Astrocyte (in vitro differentiated cells and primary cell): ENCODE measurements at regions not wholly inside any gene's neighbourhood (a gene's known extent, or its start where the extent isn't known, plus 50 kb on each side); places are given as distances from the start of the nearest gene placed in this dataset.

Experiments
- DNase-seq: peaks from one replicate; pipeline ENCODE4 v3.0.0-alpha.2; 2010; ENCODE audit warnings: low read depth
- FAIRE-seq: peaks from 2 replicates; lab custom pipeline; 2011; peaks lifted over from hg19 to GRCh38; lab: Jason Lieb, UNC
- H2AFZ ChIP-seq: 2 replicates; pipeline ENCODE4 v1.6.0; 2012; ENCODE audit warnings: low read depth, low read length, inconsistent platforms
- H3K27ac ChIP-seq: 2 replicates; pipeline ENCODE4 v1.5.1; 2011; ENCODE audit warnings: low read depth, low read length, inconsistent platforms
- H3K27me3 ChIP-seq: 2 replicates; pipeline ENCODE4 v1.6.0; 2011; ENCODE audit warnings: low read length, inconsistent platforms; ENCODE audit not compliant: insufficient read depth
- H3K36me3 ChIP-seq: 2 replicates; pipeline ENCODE4 v1.5.1; 2011; ENCODE audit warnings: low read length, inconsistent platforms; ENCODE audit not compliant: insufficient read depth
- H3K4me1 ChIP-seq: 2 replicates; pipeline ENCODE4 v1.5.1; 2011; ENCODE audit warnings: low read length, inconsistent platforms; ENCODE audit not compliant: insufficient read depth
- H3K4me2 ChIP-seq: 2 replicates; pipeline ENCODE4 v1.6.0; 2012; ENCODE audit warnings: low read length, inconsistent platforms
- H3K4me3 ChIP-seq: 2 replicates; pipeline ENCODE4 v1.5.1; 2011; ENCODE audit warnings: low read depth, mild to moderate bottlenecking, low read length, inconsistent platforms; ENCODE audit not compliant: insufficient read depth
- H3K79me2 ChIP-seq: 2 replicates; pipeline ENCODE4 v1.6.0; 2012; ENCODE audit warnings: mild to moderate bottlenecking, low read length, inconsistent platforms; ENCODE audit not compliant: insufficient read depth
- H3K9ac ChIP-seq: 2 replicates; pipeline ENCODE4 v1.6.0; 2012; ENCODE audit warnings: mild to moderate bottlenecking, low read length, inconsistent platforms
- H3K9me3 ChIP-seq: 2 replicates; pipeline ENCODE4 v1.5.1; 2012; ENCODE audit warnings: low read depth, mild to moderate bottlenecking, low read length, inconsistent platforms; ENCODE audit not compliant: insufficient read depth
- H4K20me1 ChIP-seq: 2 replicates; pipeline ENCODE4 v1.6.0; 2012; ENCODE audit warnings: low read length, inconsistent platforms; ENCODE audit not compliant: insufficient read depth
- H3K27ac Mint-ChIP-seq: one replicate; pipeline ENCODE4 v1.8.0; 2021; ENCODE audit warnings: mild to moderate bottlenecking, mixed read lengths; ENCODE audit not compliant: unreplicated experiment
- H3K27me3 Mint-ChIP-seq: one replicate; pipeline ENCODE4 v1.8.0; 2021; ENCODE audit warnings: low read depth, mixed read lengths; ENCODE audit not compliant: unreplicated experiment
- H3K36me3 Mint-ChIP-seq: one replicate; pipeline ENCODE4 v1.8.0; 2021; ENCODE audit warnings: low read depth, mixed read lengths; ENCODE audit not compliant: unreplicated experiment
- H3K4me1 Mint-ChIP-seq: one replicate; pipeline ENCODE4 v1.8.0; 2021; ENCODE audit warnings: low read depth, mixed read lengths; ENCODE audit not compliant: unreplicated experiment
- H3K4me3 Mint-ChIP-seq: one replicate; pipeline ENCODE4 v1.8.0; 2021; ENCODE audit warnings: mild to moderate bottlenecking, moderate library complexity, mixed read lengths; ENCODE audit not compliant: unreplicated experiment
- H3K9me3 Mint-ChIP-seq: one replicate; pipeline ENCODE4 v1.8.0; 2021; ENCODE audit warnings: mild to moderate bottlenecking, mixed read lengths; ENCODE audit not compliant: unreplicated experiment
- CTCF ChIP-seq: IDR thresholded peaks from 2 replicates; pipeline ENCODE4 v1.5.1; 2011; ENCODE audit warnings: low read depth, mild to moderate bottlenecking, inconsistent platforms, low read length, moderate library complexity; ENCODE audit not compliant: insufficient read depth
- EZH2 ChIP-seq: IDR thresholded peaks from 2 replicates; pipeline ENCODE4 v1.6.1; 2012; ENCODE audit warnings: mild to moderate bottlenecking, low read length, inconsistent platforms; ENCODE audit not compliant: insufficient read depth

GRCh38 chr3:150254309-150254708, 153.8 kb upstream of the TSC22D2 start:
- DNase-seq = peak; percentile 38
- no peak overlapping the region for H3K4me3 ChIP-seq
- no peak overlapping the region for H2AFZ ChIP-seq
- peaks cover 26% of the 10 kb centered on the region for H3K4me1 ChIP-seq
- no peaks in the 10 kb centered on the region for H4K20me1 ChIP-seq
- H3K27ac Mint-ChIP-seq = no peak overlapping the region
- no peak overlapping the region for H3K9ac ChIP-seq
- H3K79me2 ChIP-seq = no peaks in the 10 kb centered on the region
- FAIRE-seq = no peak
- H3K27me3 ChIP-seq = no peaks in the 10 kb centered on the region
- peaks cover 51% of the 10 kb centered on the region for H3K4me1 Mint-ChIP-seq
- no peaks in the 10 kb centered on the region for H3K36me3 ChIP-seq
- no peaks in the 10 kb centered on the region for H3K9me3 ChIP-seq
- no peak overlapping the region for H3K4me2 ChIP-seq
- no peak overlapping the region for H3K4me3 Mint-ChIP-seq
- H3K9me3 Mint-ChIP-seq = peaks cover 8% of the 10 kb centered on the region
- no peaks in the 10 kb centered on the region for H3K36me3 Mint-ChIP-seq
- H3K27ac ChIP-seq = no peak overlapping the region
- TF ChIP-seq EZH2 = no peak
- TF ChIP-seq CTCF = no peak
- no peaks in the 10 kb centered on the region for H3K27me3 Mint-ChIP-seq

DNA sequence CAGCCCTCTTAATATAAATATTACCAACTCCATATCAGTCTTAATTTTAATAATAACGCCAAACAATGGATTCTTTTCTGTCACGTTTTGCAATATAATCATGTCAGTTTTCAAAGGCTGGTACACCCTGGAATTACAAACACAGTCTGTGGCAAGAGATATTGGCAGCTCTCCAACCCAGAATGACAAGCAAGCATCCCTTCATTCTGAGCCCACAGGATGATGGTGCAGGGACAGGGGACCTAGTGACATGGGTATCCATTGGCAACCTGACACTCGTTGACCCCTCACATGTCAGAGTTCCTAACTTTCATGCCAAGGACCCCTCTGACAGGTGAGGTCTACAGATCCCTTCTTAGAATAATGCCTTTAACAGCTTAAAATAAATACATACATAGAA, 154.5 kb upstream of the TSC22D2 start:
- H3K27me3 ChIP-seq = no peaks in the 10 kb centered on the region
- H2AFZ ChIP-seq = no peak overlapping the region
- no peak overlapping the region for H3K27ac ChIP-seq
- DNase-seq (no peak), FAIRE-seq (no peak)
- Mint-ChIP-seq H3K36me3 (no peaks in the 10 kb centered on the region), H3K9me3 (peaks cover 8% of the 10 kb centered on the region), H3K27me3 (no peaks in the 10 kb centered on the region), H3K4me1 (peaks cover 56% of the 10 kb centered on the region), H3K27ac (no peak overlapping the region), H3K4me3 (no peak overlapping the region)
- TF ChIP-seq EZH2 = no peak
- no peak for TF ChIP-seq CTCF
- H4K20me1 ChIP-seq = no peaks in the 10 kb centered on the region
- no peaks in the 10 kb centered on the region for H3K79me2 ChIP-seq
- H3K36me3 ChIP-seq = no peaks in the 10 kb centered on the region
- H3K9me3 ChIP-seq = no peaks in the 10 kb centered on the region
- H3K4me2 ChIP-seq = no peak overlapping the region
- H3K4me3 ChIP-seq = no peak overlapping the region
- H3K9ac ChIP-seq = no peak overlapping the region
- peaks cover 33% of the 10 kb centered on the region for H3K4me1 ChIP-seq

- Histone ChIP-seq H3K36me3 (no peaks in the 10 kb centered on the region), H3K4me1 (peaks cover 38% of the 10 kb centered on the region), H3K27ac (no peak overlapping the region), H3K27me3 (no peaks in the 10 kb centered on the region), H3K4me2 (peak overlapping the region; percentile 18), H3K9ac (no peak overlapping the region), H3K4me3 (no peak overlapping the region), H3K79me2 (no peaks in the 10 kb centered on the region), H4K20me1 (no peaks in the 10 kb centered on the region), H3K9me3 (no peaks in the 10 kb centered on the region), H2AFZ (no peak overlapping the region)
- peak overlapping the region; percentile 84 for H3K27ac Mint-ChIP-seq
- H3K9me3 Mint-ChIP-seq = peaks cover 8% of the 10 kb centered on the region
- no peaks in the 10 kb centered on the region for H3K36me3 Mint-ChIP-seq
- no peak overlapping the region for H3K4me3 Mint-ChIP-seq
- H3K4me1 Mint-ChIP-seq = peaks cover 65% of the 10 kb centered on the region
- H3K27me3 Mint-ChIP-seq = no peaks in the 10 kb centered on the region
- FAIRE-seq = no peak
- TF ChIP-seq EZH2 (no peak), CTCF (no peak)
- DNase-seq = no peak
Observed at GRCh38 chr3:150252462-150252861, 155.6 kb upstream of the TSC22D2 start.
